Right kidney (tissue), 1 donor: ENCODE measurements at regions not wholly inside any gene's neighbourhood (a gene's known extent, or its start where the extent isn't known, plus 50 kb on each side); places are given as distances from the start of the nearest gene placed in this dataset.
"Not testable (repeated sequence)": the region's sequence is repeated elsewhere in the genome, so short reads cannot be mapped to it uniquely, and the experiment has no call there.

Source experiments
- DNase-seq: peaks from one replicate; pipeline ENCODE4 v3.0.0-alpha.2; 2016

GRCh38 chr14:48382961-48383360 lies 707.6 kb upstream of the MDGA2 start:
- no peak for DNase-seq

- DNase-seq, result no peak
Measured at GRCh38 chr14:48378541-48378940, 703.1 kb upstream of the MDGA2 start.

- DNase-seq, result no peak
Measured at GRCh38 chr14:48373981-48374380, 698.6 kb upstream of the MDGA2 start.

- no peak for DNase-seq
Measured at GRCh38 chr14:48350971-48351370, 675.6 kb upstream of the MDGA2 start.

GRCh38 chr14:48349689-48350088 lies 674.3 kb upstream of the MDGA2 start:
- no peak for DNase-seq

GRCh38 chr14:48341069-48341468 lies 665.7 kb upstream of the MDGA2 start:
- no peak for DNase-seq

GRCh38 chr14:48333221-48333920 lies 658.0 kb upstream of the MDGA2 start:
- no peak for DNase-seq

GRCh38 chr14:48331421-48331820 lies 656.0 kb upstream of the MDGA2 start:
- DNase-seq, result no peak

- DNase-seq, result no peak
Measured at GRCh38 chr14:48325486-48325885, 650.1 kb upstream of the MDGA2 start.

- DNase-seq, result no peak
Measured at GRCh38 chr14:48323665-48324064, 648.3 kb upstream of the MDGA2 start.

- DNase-seq, result no peak
Measured at GRCh38 chr14:48319823-48320222, 644.4 kb upstream of the MDGA2 start.

- no peak for DNase-seq
Measured at GRCh38 chr14:48304729-48305128, 629.3 kb upstream of the MDGA2 start.

GRCh38 chr14:48289701-48290100 lies 614.3 kb upstream of the MDGA2 start:
- no peak for DNase-seq

GRCh38 chr14:48285217-48285616 lies 609.8 kb upstream of the MDGA2 start:
- not testable (repeated sequence) for DNase-seq

- no peak for DNase-seq
Measured at GRCh38 chr14:48275301-48275700, 599.9 kb upstream of the MDGA2 start.

- no peak for DNase-seq
Measured at GRCh38 chr14:48274826-48275225, 599.4 kb upstream of the MDGA2 start.

- DNase-seq, result not testable (repeated sequence)
Measured at GRCh38 chr14:48267926-48268325, 592.5 kb upstream of the MDGA2 start.

GRCh38 chr14:48266201-48266600 lies 590.8 kb upstream of the MDGA2 start:
- DNase-seq, result not testable (repeated sequence)

GRCh38 chr14:48261436-48261835 lies 586.0 kb upstream of the MDGA2 start:
- DNase-seq, result no peak

- not testable (repeated sequence) for DNase-seq
Measured at GRCh38 chr14:48260394-48261295, 585.2 kb upstream of the MDGA2 start.

GRCh38 chr14:48259876-48260275 lies 584.5 kb upstream of the MDGA2 start:
- not testable (repeated sequence) for DNase-seq

GRCh38 chr14:48259232-48259631 lies 583.8 kb upstream of the MDGA2 start:
- not testable (repeated sequence) for DNase-seq

GRCh38 chr14:48258703-48259102 lies 583.3 kb upstream of the MDGA2 start:
- DNase-seq, result not testable (repeated sequence)

GRCh38 chr14:48253020-48253419 lies 577.6 kb upstream of the MDGA2 start:
- no peak for DNase-seq
